HG03095 (cell line): ENCODE measurements at regions not wholly inside any gene's neighbourhood (a gene's known extent, or its start where the extent isn't known, plus 50 kb on each side); places are given as distances from the start of the nearest gene placed in this dataset.
"Not testable (repeated sequence)": the region's sequence is repeated elsewhere in the genome, so short reads cannot be mapped to it uniquely, and the experiment has no call there.

ENCODE experiments used
- ATAC-seq: cut with Tn5 transposase; IDR thresholded peaks from one replicate; pipeline ENCODE4 v1.9.1; 2021; ENCODE audit warnings: moderate library complexity; ENCODE audit not compliant: unreplicated experiment

DNA sequence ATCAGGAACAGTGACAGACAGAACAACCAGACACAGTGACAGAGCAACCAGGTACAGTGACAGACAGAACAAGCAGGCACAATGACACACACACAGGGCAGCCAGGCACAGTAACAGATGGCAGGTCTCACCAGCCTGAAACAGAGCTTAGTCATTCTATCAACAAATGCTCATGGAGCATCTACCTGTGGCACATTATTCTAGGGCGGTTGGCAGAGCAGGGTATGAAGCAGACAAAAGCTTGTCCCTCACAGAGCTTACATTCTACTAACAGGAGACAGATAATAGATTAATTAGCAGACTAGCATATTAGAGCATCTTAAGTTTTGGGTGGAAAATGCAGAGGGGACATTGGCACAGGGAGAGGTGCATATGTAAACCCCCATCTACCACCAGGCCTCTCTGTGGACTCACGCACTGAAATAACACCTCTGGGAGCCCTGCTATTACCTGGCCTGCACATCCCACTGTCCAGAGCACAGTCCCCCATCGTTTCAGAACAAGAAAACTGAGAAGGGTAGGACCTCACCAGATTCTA is 64.1 kb upstream of the RAB6C start:
- ATAC-seq = no peak

DNA sequence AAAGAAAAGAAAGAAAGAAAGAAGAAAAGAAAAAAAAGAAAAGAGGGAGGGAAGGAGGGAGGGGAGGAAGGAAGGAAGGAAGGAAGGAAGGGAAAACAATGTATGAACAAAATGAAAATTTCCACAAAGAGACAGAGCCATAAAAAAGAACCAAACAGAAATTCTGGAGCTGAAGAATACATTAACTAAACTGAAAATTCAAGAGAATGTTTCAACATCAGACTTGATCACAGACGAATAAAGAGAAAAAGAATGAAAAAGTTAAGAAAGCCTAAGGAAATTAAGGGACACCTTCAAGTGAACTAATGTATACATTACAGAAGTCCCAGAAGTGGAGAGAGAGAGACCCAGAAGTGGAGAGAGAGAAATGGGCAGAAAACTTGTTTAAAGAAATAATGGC is 60.9 kb upstream of the RAB6C start:
- ATAC-seq = no peak

DNA sequence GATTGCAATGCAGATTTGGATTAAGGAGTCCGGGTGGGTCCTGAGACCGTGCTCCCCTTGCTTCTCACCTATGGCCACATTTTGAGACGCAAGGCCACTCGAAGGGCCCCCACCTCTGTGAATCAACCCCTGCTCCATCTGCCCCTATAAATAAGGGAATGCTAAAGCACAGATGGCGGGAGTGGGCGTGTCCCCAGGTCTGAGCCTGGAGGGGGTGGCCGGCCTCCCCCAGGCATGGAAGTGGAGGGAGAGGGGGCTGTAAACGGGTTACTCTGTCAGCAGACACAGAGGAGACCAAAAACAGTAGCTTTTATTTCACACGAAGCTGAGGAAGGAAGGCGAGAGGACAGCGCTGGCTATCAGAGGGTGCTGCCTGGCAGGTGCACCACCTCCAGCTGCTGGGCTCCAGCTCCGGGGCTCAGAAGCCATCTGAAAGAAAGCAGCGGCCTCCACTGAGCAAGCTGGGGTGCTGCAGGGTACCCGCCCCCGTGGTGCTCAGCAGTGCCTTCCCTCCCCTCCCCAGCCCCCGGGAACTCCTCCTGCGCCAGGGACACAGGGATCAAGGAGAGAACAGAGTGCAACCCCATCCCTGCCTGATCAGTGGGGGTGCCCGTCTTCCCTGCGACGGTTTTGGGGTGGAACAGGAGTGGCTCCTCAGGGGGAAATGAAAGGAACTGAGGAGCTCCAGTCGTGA is 56.7 kb upstream of the RAB6C start:
- ATAC-seq = no peak

DNA sequence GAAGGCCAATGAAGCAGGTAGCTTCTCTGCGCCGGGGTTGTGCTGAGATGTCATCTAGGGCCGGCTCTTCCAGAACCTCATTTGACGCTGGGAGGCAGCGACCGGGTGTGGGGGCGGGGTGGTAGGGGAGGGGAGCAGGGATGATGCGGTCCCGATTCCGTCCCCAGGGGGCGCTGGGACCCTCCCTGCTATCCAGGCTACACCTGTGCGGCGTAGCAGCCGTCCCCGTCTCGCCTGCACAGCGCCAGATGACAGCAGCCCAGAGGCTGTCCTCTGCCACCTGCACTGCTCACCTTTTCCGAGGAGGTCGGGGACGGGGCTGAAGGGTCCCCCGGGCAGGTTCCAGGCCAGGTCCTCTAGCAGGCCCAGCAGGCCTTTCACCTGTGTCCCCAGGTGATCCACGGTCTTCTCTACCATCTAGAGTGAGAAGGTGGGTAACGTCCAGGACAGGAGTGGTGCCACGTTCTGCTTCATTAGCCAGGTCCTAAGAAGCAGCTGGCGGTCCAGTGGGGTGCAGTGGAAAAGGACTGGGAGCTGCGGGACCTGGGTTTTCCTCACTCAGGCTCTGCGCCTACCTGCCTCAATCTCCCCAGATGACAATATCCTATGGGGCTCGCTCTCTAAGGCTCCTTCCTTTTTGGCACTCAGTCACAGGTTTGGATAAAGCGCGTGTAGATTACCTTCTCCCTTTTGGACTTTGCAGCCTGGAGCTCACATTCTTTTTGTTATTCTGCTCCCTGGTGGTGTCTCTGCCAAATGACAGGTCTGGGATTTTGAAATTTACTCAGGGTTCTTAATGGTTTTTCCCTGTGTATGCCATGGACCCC is 56.0 kb upstream of the RAB6C start:
- no peak for ATAC-seq

DNA sequence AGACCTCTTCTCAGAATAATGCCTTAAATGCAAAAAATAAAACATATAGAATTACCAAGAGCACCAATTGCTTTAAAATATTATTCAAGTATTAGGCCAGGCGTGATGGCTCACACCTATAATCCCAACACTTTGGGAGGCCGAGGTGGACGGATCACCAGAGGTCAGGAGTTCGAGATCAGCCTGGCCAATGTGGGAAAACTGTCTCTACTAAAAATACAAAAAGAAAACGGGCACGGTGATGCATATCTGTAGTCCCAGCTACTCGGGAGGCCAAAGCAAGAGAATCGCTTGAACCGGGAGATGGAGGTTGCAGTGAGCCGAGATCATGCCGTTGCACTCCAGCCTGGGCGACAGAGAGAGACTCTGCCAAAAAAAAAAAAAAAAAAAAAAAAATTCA is 55.4 kb upstream of the RAB6C start:
- not testable (repeated sequence) for ATAC-seq

DNA sequence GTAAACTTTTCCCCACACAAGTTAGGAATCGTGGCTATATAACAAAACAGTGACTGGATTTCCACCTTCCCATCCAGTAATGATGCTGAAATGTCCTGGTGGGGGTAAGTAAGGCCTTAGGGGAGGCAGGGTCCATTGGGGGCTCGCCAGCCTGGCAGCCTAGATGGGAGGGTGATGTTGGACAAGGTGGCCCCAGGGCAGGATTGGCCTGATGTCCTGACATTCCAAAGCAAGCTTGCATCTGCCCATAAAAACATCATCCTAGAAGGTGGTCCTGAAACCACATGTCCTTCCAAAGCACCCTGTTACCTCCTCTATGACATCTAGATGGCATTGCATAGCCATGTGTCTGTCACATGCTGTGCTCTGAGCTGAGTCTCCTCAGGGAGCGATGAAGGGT is 54.1 kb upstream of the RAB6C start:
- no peak for ATAC-seq

DNA sequence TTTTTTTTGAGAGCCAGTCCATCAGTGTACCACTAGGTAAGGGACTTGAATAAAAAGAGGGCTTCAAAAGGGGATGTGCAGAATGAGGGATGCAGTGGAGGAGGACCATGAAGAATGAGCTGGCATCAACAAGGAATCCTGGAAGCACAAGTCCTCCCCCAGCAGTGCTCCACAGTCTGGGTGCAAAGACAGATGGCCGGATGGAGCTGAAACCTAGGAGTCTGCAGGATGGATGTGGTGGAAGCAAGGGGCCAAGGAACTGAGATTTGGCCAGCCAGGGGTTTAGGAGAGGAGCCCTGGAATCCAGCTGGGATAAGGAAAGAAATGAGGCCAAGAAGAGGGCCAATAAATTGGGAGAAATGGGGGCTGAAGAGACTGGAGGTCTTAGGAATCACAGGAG is 51.8 kb upstream of the RAB6C start:
- no peak for ATAC-seq

DNA sequence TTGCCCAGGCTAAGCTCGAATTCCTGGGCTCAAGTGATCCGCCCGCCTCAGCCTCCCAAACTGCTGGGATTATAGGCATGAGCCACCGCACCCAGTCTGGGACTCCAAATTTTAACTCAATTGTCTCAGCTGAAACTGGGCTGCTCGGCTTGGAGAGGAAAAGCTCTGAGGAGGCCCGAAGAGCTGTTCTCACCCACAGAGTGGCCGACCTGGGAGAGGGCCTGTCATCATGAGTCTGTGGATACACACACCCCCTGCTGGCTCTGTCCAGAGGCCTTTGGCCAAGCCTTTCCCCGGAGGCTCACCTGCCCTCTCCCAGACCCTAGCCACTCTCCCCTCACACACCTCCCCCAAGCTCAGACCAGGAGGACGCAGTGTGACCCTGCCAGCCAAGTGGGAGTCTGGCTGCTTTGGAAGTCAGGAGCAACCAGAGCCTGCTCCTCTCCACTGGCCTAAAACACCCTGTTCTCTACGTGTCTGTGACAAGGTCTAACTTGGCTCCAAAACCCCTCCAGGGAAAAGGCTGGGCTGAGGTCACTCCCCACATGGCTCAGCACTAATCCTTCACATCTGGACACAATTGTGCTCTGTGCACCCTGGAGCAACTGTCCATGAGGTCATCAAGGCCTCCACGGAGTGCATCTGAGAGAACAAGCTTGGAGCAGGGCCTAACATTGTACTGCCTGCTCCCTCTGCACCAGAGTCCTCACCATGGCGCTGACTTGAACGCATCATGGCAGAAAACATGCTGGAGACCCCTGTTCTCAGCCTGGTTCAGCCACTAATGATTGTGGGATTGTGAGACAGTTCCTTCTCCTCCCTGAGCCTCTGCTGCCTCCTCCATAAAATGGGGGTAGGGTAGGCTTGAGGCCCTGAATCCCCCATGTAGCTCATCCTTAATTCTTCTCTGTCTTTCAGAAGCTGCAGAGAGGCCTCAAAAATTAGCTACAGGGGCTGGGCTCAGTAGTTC is 49.9 kb upstream of the RAB6C start:
- ATAC-seq = no peak
